ENCODE measurements at regions not wholly inside any gene's neighbourhood (a gene's known extent, or its start where the extent isn't known, plus 50 kb on each side); places are given as distances from the start of the nearest gene placed in this dataset.

GRCh38 chr7:96484845-96485244 lies 162.9 kb upstream of the SLC25A13 start:
- no peak for DNase-seq (ENCODE audit: low spot score)

DNA sequence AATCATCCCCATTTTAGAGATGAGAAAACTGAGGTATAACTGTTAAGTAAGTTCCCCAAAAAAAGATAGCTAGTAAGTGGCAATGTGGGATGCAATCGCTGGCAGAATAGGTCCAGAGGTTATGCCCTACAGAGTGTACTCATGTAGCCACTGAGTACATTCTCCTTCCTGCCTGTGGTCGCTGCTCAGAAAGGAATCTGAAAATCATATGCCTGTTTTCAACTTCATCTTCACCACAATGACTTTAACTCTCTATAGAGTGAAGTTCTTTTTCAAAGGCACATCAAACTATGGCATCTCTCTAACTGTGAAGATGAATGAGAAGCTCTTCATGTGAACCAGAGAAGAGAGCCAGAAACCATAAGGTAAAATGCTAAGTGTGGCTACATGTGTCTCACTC lies 162.2 kb upstream of the SLC25A13 start:
- no peak for DNase-seq (ENCODE audit: low spot score)

DNA sequence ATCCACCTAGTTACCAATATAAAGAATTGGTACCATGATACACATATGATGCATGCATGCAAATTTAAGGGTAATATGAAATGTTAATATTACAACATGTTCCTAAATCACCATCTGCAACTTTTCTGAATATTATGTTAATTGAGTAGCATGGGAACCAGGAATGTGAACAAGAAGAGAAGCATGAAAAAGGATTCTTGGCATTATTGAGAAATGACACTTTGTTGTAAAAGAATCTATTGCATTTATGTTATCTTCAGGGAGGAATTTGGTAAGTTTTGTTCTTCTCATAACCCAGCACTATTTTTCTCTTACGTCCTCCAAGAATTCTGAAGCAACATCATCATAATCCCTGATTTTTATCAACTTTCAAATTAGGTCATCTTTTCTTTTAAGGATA lies 159.9 kb upstream of the SLC25A13 start:
- no peak for DNase-seq (ENCODE audit: low spot score)

GRCh38 chr7:96479015-96479645 lies 157.2 kb upstream of the SLC25A13 start:
- no peak for DNase-seq (ENCODE audit: low spot score)

DNA sequence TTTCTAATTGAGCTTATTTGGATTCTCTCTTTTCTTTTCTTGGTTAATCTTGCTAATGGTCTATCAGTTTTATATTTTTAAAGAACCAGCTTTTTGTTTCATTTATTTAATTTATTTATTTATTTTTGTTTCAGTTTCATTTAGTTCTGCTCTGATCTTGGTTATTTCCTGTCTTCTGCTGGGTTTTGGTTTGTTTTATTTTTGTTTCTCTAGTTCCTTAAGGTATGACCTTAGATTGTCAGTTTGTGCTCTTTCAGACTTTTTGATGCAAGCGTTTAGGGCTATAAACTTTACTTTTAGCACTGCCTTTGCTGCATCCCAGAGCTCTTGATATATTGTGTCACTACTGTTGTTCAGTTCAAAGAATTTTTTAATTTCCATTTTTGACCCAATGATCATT lies 149.7 kb upstream of the SLC25A13 start:
- DNase-seq (ENCODE audit: low spot score), result no peak

DNA sequence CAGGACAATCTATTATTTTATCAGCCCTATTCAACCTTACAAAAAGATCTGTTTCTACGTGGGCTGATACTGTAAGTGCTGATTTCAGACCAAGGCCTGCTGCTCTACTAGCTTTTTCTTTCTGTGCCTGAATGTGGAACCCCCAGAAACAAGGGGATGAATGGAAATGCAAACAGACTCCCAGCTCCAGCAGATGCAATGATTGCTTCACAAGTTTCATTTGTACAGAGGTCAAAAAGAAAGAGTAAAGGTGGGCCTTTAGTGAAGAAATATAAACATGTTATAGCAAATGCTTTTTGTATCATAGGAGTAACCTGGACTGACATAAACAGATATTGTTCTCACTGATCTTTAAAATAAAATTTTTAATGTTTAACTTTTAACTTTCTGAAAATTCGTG lies 130.2 kb upstream of the SLC25A13 start:
- no peak for DNase-seq (ENCODE audit: low spot score)

DNA sequence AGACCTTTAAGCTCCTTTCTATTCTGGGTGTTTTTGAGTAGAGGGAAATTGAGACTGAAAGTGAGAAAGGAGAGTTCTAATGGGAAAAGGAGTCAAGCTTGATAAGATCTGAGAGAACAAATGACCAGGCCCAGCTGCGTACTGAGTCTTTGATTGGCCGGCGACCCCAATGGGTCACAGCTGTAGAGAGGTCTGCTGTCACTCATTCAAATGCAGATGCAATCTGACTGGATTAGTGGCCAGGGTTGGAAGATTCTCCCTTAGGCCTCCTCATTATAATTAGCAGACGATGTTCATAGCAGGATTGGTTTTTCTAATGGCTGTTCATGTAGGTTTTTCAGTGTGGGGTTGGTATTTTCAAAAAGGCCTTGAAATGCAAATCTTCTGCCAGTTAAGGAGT lies 127.2 kb upstream of the SLC25A13 start:
- no peak for DNase-seq (ENCODE audit: low spot score)

GRCh38 chr7:96447109-96447645 lies 125.3 kb upstream of the SLC25A13 start:
- no peak for DNase-seq (ENCODE audit: low spot score)

GRCh38 chr7:96441436-96442084 lies 119.7 kb upstream of the SLC25A13 start:
- DNase-seq (ENCODE audit: low spot score), result no peak

DNA sequence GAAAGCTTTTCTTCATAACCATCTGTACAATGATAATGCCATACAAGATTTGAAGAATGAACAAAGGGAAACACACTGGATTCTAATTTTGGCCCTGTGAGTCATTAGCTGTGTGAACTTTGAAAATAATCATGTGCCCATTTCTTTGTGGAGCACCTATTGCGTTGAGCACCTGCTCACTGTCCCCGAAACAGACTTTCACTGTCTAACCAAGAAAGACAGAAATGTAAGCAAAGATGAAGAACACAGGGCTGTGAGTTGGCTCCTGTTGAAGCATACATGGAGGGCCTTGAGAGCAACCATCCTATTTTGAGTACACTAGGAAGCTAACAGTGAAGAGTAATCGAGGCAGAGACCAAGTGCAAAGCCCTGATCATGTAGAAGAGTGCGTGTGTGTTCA lies 118.4 kb upstream of the SLC25A13 start:
- DNase-seq (ENCODE audit: low spot score), result no peak

DNA sequence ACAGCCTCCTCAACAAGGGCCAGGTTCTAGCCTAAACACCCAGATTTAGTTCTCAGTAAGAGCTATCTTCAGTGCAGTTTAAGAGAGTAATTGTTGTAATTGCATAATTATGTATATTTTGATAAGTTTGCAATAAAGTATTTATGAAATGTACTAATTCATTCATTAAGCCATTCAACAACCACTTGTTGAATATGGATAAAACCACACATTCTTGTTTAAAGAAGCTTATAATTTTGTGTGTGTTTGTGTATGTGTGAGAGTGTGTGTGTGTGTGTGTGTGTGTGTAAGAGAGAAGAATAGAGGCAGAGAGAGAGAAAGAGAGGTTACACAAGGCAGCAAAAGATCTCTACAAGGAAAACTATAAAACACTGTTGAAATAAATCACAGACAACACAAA lies 115.0 kb upstream of the SLC25A13 start:
- DNase-seq (ENCODE audit: low spot score), result no peak

DNA sequence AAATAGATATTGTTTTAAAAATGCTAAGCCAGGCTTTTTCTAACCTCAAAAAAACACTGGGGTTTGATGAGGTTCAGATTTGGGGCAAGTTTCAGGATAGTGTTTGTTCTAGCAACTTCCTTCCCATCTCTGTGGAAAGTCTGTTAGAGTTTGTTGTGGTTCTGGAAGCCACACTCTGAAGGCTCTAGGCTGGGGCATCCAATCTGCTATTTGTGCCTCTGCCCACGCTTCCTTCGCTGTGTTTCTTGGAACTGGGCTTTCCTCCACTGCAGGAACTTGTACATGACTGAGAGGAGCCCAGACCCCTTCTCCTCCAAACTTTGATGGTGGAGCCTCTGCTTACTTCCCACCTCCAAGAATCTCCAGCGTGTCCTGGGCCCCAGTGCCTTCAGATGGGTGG lies 108.5 kb upstream of the SLC25A13 start:
- DNase-seq (ENCODE audit: low spot score), result no peak

DNA sequence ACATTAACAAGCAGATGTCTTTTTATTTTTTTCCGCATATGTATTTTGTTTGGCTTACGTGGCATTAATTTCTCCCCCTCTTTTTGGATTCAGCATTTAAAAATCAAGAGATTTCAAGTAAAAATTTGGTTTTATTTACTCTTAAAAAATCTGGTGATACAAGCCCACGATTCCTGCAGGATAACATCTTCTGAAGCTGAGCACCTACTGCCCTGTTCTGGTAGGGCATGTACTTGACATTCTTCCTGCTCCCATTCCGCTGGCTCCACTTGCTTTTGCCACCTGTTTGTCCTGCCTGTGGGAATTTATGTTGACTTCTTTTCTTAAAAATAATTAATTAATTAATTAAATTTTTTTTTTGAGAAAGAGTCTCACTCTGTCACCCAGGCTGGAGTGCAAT lies 105.2 kb upstream of the SLC25A13 start:
- DNase-seq (ENCODE audit: low spot score), result no peak

GRCh38 chr7:96426685-96427084 lies 104.8 kb upstream of the SLC25A13 start:
- no peak for DNase-seq (ENCODE audit: low spot score)

GRCh38 chr7:96426027-96426426 lies 104.1 kb upstream of the SLC25A13 start:
- DNase-seq (ENCODE audit: low spot score), result no peak

DNA sequence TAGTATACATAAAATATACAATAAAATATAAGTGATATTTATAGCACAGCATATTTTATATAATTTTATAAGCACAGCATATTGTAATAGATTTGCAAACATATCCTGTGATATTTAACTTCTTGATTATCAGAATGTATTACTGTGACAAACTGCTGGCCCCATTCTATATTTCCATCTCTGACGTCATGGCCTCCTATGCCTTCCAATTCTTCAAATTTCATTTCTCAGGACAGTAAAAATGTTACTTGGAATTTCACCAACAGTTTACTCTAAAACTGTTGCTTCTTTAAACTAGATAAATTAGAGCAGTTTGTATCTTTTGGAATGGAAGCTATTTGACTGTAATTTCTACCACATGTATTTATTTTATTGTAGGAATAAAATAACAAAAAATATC lies 102.5 kb upstream of the SLC25A13 start:
- no peak for DNase-seq (ENCODE audit: low spot score)

DNA sequence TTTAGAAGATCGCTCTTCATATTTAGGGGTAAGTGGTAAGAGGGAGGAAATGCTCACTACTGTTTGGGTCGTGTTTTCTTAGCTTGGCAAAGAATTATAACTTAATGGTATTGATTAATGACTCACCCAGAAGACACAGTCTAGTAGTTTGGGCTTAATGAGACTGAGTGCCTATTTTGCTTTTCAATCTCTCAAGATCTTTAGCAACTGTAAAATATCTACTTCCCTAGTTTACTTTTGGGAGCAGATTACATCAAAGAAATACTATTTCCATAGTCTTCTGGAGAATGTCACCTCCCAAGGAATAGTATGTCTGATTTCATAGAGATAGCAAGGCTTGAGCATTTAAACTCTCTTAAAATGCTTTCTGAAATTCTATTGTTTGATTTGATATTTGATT lies 100.5 kb upstream of the SLC25A13 start:
- no peak for DNase-seq (ENCODE audit: low spot score)

- DNase-seq (ENCODE audit: low spot score), result no peak
These were observed 96.7 kb upstream of the SLC25A13 start for GRCh38 chr7:96418581-96418980.

DNA sequence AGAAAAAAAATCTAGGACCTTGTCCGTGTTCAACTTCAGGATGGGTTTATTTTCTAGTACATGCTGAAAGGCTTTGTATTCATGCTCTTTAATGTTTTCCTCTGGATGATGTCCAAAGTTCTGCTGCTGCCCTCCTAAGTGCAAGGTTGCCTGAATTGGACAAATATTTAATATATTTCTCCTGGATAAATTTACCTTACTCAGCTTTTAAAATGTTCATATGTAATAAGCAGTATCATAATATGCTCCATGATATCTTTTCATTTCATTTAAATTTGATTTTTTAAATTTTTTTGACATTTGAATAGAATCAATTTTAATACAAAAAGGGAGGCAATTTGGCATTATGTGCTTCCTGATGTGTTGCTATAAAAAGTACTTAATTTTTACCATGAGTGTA lies 95.9 kb upstream of the SLC25A13 start:
- DNase-seq (ENCODE audit: low spot score), result no peak

- no peak for DNase-seq (ENCODE audit: low spot score)
These were observed 94.7 kb upstream of the SLC25A13 start for GRCh38 chr7:96416599-96416998.

- DNase-seq (ENCODE audit: low spot score), result no peak
These were observed 94.2 kb upstream of the SLC25A13 start for GRCh38 chr7:96416116-96416515.

GRCh38 chr7:96415293-96415940 lies 93.5 kb upstream of the SLC25A13 start:
- DNase-seq (ENCODE audit: low spot score), result no peak

DNA sequence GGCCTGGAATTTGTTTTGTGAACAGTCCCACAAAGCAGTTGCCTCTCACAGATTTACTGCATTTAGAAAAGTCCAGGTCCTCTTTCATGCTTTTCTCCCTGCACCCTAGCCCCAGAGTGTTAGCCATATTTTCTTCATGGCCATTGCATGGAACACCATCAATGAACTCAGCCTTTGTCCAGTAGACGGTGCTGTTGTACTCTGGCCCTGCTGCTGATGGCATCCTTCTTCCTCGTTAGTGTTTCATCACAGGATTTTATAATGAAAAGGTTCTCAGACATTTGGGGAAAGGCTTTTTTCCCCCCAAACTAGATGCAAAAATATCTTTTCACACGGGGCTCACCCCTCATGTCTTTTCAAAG lies 93.0 kb upstream of the SLC25A13 start:
- peak; percentile 41 for DNase-seq (ENCODE audit: low spot score)

Measured in AG08396 (cell line).